Lower leg skin (tissue), 3 donors: ENCODE measurements at regions not wholly inside any gene's neighbourhood (a gene's known extent, or its start where the extent isn't known, plus 50 kb on each side); places are given as distances from the start of the nearest gene placed in this dataset.

Experiments
- POLR2A ChIP-seq, 2 donors: fragments of 450-650 bp; IDR thresholded peaks; one replicate each; pipeline ENCODE4 v1.6.1; 2016 to 2017; ENCODE audit warnings: antibody characterized with exemption in 2 of 2, mild to moderate bottlenecking in 1 of 2, moderate library complexity in 1 of 2
- TF ChIP-seq, protein P1 (sequence below), 3 donors: fragments of 450-650 bp; IDR thresholded peaks; one replicate each; pipeline ENCODE4 v1.5.1; 2016; ENCODE audit warnings: antibody characterized with exemption in 3 of 3, mild to moderate bottlenecking in 3 of 3, moderate library complexity in 2 of 3

GRCh38 chr21:19340954-19341353, 937.4 kb upstream of the TMPRSS15 start:
- TF ChIP-seq, protein P1, sequence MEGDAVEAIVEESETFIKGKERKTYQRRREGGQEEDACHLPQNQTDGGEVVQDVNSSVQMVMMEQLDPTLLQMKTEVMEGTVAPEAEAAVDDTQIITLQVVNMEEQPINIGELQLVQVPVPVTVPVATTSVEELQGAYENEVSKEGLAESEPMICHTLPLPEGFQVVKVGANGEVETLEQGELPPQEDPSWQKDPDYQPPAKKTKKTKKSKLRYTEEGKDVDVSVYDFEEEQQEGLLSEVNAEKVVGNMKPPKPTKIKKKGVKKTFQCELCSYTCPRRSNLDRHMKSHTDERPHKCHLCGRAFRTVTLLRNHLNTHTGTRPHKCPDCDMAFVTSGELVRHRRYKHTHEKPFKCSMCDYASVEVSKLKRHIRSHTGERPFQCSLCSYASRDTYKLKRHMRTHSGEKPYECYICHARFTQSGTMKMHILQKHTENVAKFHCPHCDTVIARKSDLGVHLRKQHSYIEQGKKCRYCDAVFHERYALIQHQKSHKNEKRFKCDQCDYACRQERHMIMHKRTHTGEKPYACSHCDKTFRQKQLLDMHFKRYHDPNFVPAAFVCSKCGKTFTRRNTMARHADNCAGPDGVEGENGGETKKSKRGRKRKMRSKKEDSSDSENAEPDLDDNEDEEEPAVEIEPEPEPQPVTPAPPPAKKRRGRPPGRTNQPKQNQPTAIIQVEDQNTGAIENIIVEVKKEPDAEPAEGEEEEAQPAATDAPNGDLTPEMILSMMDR (IDR thresholded peaks at IDR 0.05): no peak
- TF ChIP-seq POLR2A (IDR thresholded peaks at IDR 0.05): no peak
